Stomach (tissue), 4 donors: ENCODE measurements at regions not wholly inside any gene's neighbourhood (a gene's known extent, or its start where the extent isn't known, plus 50 kb on each side); places are given as distances from the start of the nearest gene placed in this dataset.

Source experiments
- POLR2A ChIP-seq, 4 donors: fragments of 450-650 bp; IDR thresholded peaks; one replicate each; pipeline ENCODE4 v1.6.1; 2016; ENCODE audit warnings: antibody characterized with exemption in 4 of 4, control low read depth in 2 of 4, mild to moderate bottlenecking in 1 of 4, moderate library complexity in 1 of 4
- POLR2AphosphoS5 ChIP-seq, 3 donors: sonication (generic); formaldehyde crosslinking; IDR thresholded peaks; one replicate each; pipeline ENCODE4 v1.6.1; 2016; ENCODE audit warnings: antibody characterized with exemption in 3 of 3
- TF ChIP-seq, protein P1 (sequence below), 7 experiments: fragments of 450-650 bp in 4 of 7; fragments of 200-600 bp in 3 of 7; sonication (generic) in 3 of 7; IDR thresholded peaks; one replicate each; pipeline ENCODE4 v1.5.1; 2016 to 2019; ENCODE audit warnings: antibody characterized with exemption in 7 of 7, control low read depth in 2 of 7, mild to moderate bottlenecking in 1 of 7

DNA sequence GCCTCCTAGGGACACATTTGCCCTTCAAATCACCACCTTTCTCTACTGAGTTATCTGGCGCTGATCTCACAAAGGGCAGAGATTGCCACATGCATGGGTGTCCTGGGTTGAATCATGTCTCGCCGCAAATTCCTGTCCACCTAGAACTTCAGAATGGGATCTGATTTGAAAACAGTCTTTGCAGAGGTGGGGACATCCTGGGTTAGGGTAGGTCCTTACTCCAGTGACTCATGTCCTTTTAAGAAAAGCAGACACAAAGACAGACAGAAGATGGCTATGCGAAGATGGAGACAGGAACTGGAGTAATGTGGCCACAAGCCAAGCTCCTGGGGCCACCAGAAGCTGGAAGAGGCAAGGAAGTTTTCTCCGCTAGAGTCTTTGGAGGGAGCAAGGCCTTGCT lies 197.4 kb upstream of the SMIM21 start:
- TF ChIP-seq POLR2AphosphoS5 (IDR thresholded peaks at IDR 0.05) (no peak), POLR2A (IDR thresholded peaks at IDR 0.05) (no peak)
- TF ChIP-seq, protein P1, sequence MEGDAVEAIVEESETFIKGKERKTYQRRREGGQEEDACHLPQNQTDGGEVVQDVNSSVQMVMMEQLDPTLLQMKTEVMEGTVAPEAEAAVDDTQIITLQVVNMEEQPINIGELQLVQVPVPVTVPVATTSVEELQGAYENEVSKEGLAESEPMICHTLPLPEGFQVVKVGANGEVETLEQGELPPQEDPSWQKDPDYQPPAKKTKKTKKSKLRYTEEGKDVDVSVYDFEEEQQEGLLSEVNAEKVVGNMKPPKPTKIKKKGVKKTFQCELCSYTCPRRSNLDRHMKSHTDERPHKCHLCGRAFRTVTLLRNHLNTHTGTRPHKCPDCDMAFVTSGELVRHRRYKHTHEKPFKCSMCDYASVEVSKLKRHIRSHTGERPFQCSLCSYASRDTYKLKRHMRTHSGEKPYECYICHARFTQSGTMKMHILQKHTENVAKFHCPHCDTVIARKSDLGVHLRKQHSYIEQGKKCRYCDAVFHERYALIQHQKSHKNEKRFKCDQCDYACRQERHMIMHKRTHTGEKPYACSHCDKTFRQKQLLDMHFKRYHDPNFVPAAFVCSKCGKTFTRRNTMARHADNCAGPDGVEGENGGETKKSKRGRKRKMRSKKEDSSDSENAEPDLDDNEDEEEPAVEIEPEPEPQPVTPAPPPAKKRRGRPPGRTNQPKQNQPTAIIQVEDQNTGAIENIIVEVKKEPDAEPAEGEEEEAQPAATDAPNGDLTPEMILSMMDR (IDR thresholded peaks at IDR 0.05), result no peak
